ENCODE measurements at regions not wholly inside any gene's neighbourhood (a gene's known extent, or its start where the extent isn't known, plus 50 kb on each side); places are given as distances from the start of the nearest gene placed in this dataset.

- Histone ChIP-seq H3K36me3 (ENCODE audit: control insufficient read depth in 1 of 2, insufficient read depth in 2 of 2, low read length in 2 of 2) (no peaks in the 10 kb centered on the region), H3K4me2 (ENCODE audit: low read length) (no peak overlapping the region), H3K27ac (ENCODE audit: low read depth, low read length) (no peak overlapping the region), H3K9me3 (ENCODE audit: control insufficient read depth in 1 of 2, insufficient read depth in 1 of 2, low read depth in 1 of 2, low read length in 2 of 2) (peaks cover 4 to 8% of the 10 kb centered on the region in 2 experiments; a peak in 2 of 4 replicates), H3K27me3 (ENCODE audit: insufficient read depth, low read length) (no peaks in the 10 kb centered on the region), H3K4me1 (ENCODE audit: control insufficient read depth in 1 of 2, insufficient read depth in 2 of 2, low read length in 2 of 2) (no peaks in the 10 kb centered on the region), H3K4me3 (replicated peaks in 1 of 2; ENCODE audit: low read depth in 1 of 2, low read length in 2 of 2) (no peak overlapping the region), H2AFZ (ENCODE audit: low read depth, low read length, poor library complexity, severe bottlenecking) (no peak overlapping the region), H3K9me2 (ENCODE audit: insufficient read depth) (no peaks in the 10 kb centered on the region), H3K79me2 (ENCODE audit: insufficient read depth, low read length) (no peaks in the 10 kb centered on the region), H3K9ac (ENCODE audit: low read length) (no peak overlapping the region), H4K20me1 (ENCODE audit: insufficient read depth) (no peaks in the 10 kb centered on the region)
- TF ChIP-seq CEBPB (IDR thresholded peaks at IDR 0.05; ENCODE audit: low read depth): no peak
- TF ChIP-seq JUND (IDR thresholded peaks at IDR 0.05): no peak
- no peak for TF ChIP-seq ELF1 (IDR thresholded peaks at IDR 0.05; ENCODE audit: borderline replicate concordance, low read depth)
- no peak for TF ChIP-seq EZH2 (IDR thresholded peaks at IDR 0.05)
- TF ChIP-seq, protein P1, sequence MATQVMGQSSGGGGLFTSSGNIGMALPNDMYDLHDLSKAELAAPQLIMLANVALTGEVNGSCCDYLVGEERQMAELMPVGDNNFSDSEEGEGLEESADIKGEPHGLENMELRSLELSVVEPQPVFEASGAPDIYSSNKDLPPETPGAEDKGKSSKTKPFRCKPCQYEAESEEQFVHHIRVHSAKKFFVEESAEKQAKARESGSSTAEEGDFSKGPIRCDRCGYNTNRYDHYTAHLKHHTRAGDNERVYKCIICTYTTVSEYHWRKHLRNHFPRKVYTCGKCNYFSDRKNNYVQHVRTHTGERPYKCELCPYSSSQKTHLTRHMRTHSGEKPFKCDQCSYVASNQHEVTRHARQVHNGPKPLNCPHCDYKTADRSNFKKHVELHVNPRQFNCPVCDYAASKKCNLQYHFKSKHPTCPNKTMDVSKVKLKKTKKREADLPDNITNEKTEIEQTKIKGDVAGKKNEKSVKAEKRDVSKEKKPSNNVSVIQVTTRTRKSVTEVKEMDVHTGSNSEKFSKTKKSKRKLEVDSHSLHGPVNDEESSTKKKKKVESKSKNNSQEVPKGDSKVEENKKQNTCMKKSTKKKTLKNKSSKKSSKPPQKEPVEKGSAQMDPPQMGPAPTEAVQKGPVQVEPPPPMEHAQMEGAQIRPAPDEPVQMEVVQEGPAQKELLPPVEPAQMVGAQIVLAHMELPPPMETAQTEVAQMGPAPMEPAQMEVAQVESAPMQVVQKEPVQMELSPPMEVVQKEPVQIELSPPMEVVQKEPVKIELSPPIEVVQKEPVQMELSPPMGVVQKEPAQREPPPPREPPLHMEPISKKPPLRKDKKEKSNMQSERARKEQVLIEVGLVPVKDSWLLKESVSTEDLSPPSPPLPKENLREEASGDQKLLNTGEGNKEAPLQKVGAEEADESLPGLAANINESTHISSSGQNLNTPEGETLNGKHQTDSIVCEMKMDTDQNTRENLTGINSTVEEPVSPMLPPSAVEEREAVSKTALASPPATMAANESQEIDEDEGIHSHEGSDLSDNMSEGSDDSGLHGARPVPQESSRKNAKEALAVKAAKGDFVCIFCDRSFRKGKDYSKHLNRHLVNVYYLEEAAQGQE (IDR thresholded peaks at IDR 0.05; ENCODE audit: low read depth): no peak
- TF ChIP-seq YY1 (IDR thresholded peaks at IDR 0.05; ENCODE audit: extremely low read depth, insufficient replicate concordance, low read depth, low read length): no peak
- no peak for TF ChIP-seq ZFX (IDR thresholded peaks at IDR 0.05)
- TF ChIP-seq CBX3 (IDR thresholded peaks at IDR 0.05; ENCODE audit: low read depth): no peak
- ChIA-PET CTCF (no interaction called here), POLR2A (no interaction called here), RAD21 (ENCODE audit: low non-redundant PET in 1 of 2, low total read pairs in 2 of 2, uncharacterized antibody in 2 of 2, unreplicated experiment in 2 of 2) (no interaction called here)
- intact Hi-C loops (cut with micrococcal nuclease): no loop called here
- ATAC-seq: no peak
- no TSS peak for BruUV-seq (replicated peaks)
- DNase-seq (ENCODE audit: low read depth, low spot score): no peak
Observed at GRCh38 chr2:21781962-21782361, 658.2 kb downstream of the TDRD15 start.

DNA sequence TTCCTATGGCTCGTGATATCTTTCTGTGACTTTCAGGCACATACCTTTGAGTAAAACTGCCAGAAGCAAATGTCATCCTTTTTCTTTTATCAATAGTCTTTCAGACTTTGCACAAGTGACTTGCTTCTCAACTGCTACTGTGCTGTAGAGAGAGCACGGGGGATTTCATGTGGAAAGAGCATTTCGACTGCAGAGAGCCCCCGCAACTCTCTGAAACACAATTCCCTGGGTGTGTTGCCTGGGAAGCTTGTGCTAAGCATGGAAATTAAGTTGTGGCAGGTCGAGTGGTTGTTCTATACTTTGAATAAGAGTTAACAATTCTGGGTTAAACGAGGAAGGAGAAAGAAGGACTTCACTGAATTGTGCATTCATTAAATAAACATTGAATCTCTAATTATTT, 659.1 kb downstream of the TDRD15 start:
- TF ChIP-seq CEBPB (IDR thresholded peaks at IDR 0.05; ENCODE audit: low read depth) (no peak), SP1 (IDR thresholded peaks at IDR 0.05; ENCODE audit: low read depth) (no peak), YY1 (IDR thresholded peaks at IDR 0.05; ENCODE audit: extremely low read depth, insufficient replicate concordance, low read depth, low read length) (no peak), SRF (IDR thresholded peaks at IDR 0.05; ENCODE audit: low read depth) (no peak), ELF1 (IDR thresholded peaks at IDR 0.05; ENCODE audit: borderline replicate concordance, low read depth) (no peak), MAX (IDR thresholded peaks at IDR 0.05) (no peak), ZNF274 (IDR thresholded peaks at IDR 0.05; ENCODE audit: low read depth, low read length) (no peak), RAD21 (IDR thresholded peaks at IDR 0.05; ENCODE audit: low read depth) (no peak), EZH2 (IDR thresholded peaks at IDR 0.05) (no peak), EZH2phosphoT487 (IDR thresholded peaks at IDR 0.05; ENCODE audit: borderline replicate concordance) (no peak)
- Histone ChIP-seq H3K4me3 (replicated peaks in 1 of 2; ENCODE audit: low read depth in 1 of 2, low read length in 2 of 2) (no peak overlapping the region), H3K36me3 (ENCODE audit: control insufficient read depth in 1 of 2, insufficient read depth in 2 of 2, low read length in 2 of 2) (no peaks in the 10 kb centered on the region), H3K27ac (ENCODE audit: low read depth, low read length) (no peak overlapping the region), H2AFZ (ENCODE audit: low read depth, low read length, poor library complexity, severe bottlenecking) (no peak overlapping the region), H3K9me3 (ENCODE audit: control insufficient read depth in 1 of 2, insufficient read depth in 1 of 2, low read depth in 1 of 2, low read length in 2 of 2) (peaks cover 6 to 8% of the 10 kb centered on the region in 2 experiments; a peak in 2 of 4 replicates), H3K4me1 (ENCODE audit: control insufficient read depth in 1 of 2, insufficient read depth in 2 of 2, low read length in 2 of 2) (no peaks in the 10 kb centered on the region), H3K9ac (ENCODE audit: low read length) (no peak overlapping the region), H3K9me2 (ENCODE audit: insufficient read depth) (no peaks in the 10 kb centered on the region), H3K4me2 (ENCODE audit: low read length) (no peak overlapping the region), H3K79me2 (ENCODE audit: insufficient read depth, low read length) (no peaks in the 10 kb centered on the region), H3K27me3 (ENCODE audit: insufficient read depth, low read length) (no peaks in the 10 kb centered on the region), H4K20me1 (ENCODE audit: insufficient read depth) (no peaks in the 10 kb centered on the region)
- ChIA-PET CTCF (no interaction called here), RAD21 (ENCODE audit: low non-redundant PET in 1 of 2, low total read pairs in 2 of 2, uncharacterized antibody in 2 of 2, unreplicated experiment in 2 of 2) (no interaction called here), POLR2A (no interaction called here)
- DNase-seq (ENCODE audit: low read depth, low spot score) (no peak), ATAC-seq (no peak)
- no TSS peak for BruUV-seq (replicated peaks)
- intact Hi-C loops (cut with micrococcal nuclease): no loop called here
